ENCODE measurements at regions not wholly inside any gene's neighbourhood (a gene's known extent, or its start where the extent isn't known, plus 50 kb on each side); places are given as distances from the start of the nearest gene placed in this dataset.

- no peak for DNase-seq
Measured at GRCh38 chr13:111844222-111844671, 222.7 kb upstream of the SOX1 start.

- no peak for DNase-seq
Measured at GRCh38 chr13:111844682-111845081, 222.3 kb upstream of the SOX1 start.

GRCh38 chr13:111845621-111846351 lies 221.2 kb upstream of the SOX1 start:
- DNase-seq: no peak

GRCh38 chr13:111846391-111847159 lies 220.4 kb upstream of the SOX1 start:
- no peak for DNase-seq

GRCh38 chr13:111847964-111848363 lies 219.0 kb upstream of the SOX1 start:
- no peak for DNase-seq

- no peak for DNase-seq
Measured at GRCh38 chr13:111850458-111850857, 216.5 kb upstream of the SOX1 start.

- no peak for DNase-seq
Measured at GRCh38 chr13:111850976-111851375, 216.0 kb upstream of the SOX1 start.

- no peak for DNase-seq
Measured at GRCh38 chr13:111852725-111853518, 214.0 kb upstream of the SOX1 start.

GRCh38 chr13:111853721-111854120 lies 213.2 kb upstream of the SOX1 start:
- DNase-seq: no peak

GRCh38 chr13:111854403-111854802 lies 212.5 kb upstream of the SOX1 start:
- no peak for DNase-seq

- no peak for DNase-seq
Measured at GRCh38 chr13:111855191-111855590, 211.8 kb upstream of the SOX1 start.

- DNase-seq: no peak
Measured at GRCh38 chr13:111855786-111856185, 211.2 kb upstream of the SOX1 start.

GRCh38 chr13:111856571-111856970 lies 210.4 kb upstream of the SOX1 start:
- no peak for DNase-seq

GRCh38 chr13:111857336-111857735 lies 209.6 kb upstream of the SOX1 start:
- DNase-seq: no peak

- no peak for DNase-seq
Measured at GRCh38 chr13:111857846-111858560, 208.9 kb upstream of the SOX1 start.

GRCh38 chr13:111858571-111858970 lies 208.4 kb upstream of the SOX1 start:
- DNase-seq: no peak

- DNase-seq: no peak
Measured at GRCh38 chr13:111859354-111860230, 207.4 kb upstream of the SOX1 start.

GRCh38 chr13:111860231-111860552 lies 206.8 kb upstream of the SOX1 start:
- DNase-seq: no peak

GRCh38 chr13:111861319-111861718 lies 205.6 kb upstream of the SOX1 start:
- DNase-seq: no peak

GRCh38 chr13:111861766-111862366 lies 205.1 kb upstream of the SOX1 start:
- no peak for DNase-seq

All from NCI-H2171 treated with DMSO at 0.1 percent for 48 hours (cell line).